ENCODE measurements at regions not wholly inside any gene's neighbourhood (a gene's known extent, or its start where the extent isn't known, plus 50 kb on each side); places are given as distances from the start of the nearest gene placed in this dataset.

- no peak for DNase-seq
Observed at GRCh38 chr5:125713109-125713805, 710.0 kb upstream of the GRAMD2B start.

GRCh38 chr5:125715216-125715615, 708.0 kb upstream of the GRAMD2B start:
- no peak for DNase-seq

- DNase-seq = no peak
Observed at GRCh38 chr5:125717209-125717608, 706.0 kb upstream of the GRAMD2B start.

- DNase-seq = no peak
Observed at GRCh38 chr5:125719681-125720347, 703.4 kb upstream of the GRAMD2B start.

GRCh38 chr5:125720348-125720685, 702.9 kb upstream of the GRAMD2B start:
- no peak for DNase-seq

GRCh38 chr5:125720721-125721120, 702.5 kb upstream of the GRAMD2B start:
- no peak for DNase-seq

- DNase-seq = no peak
Observed at GRCh38 chr5:125722550-125722949, 700.7 kb upstream of the GRAMD2B start.

- DNase-seq = no peak
Observed at GRCh38 chr5:125725691-125726090, 697.5 kb upstream of the GRAMD2B start.

- DNase-seq = no peak
Observed at GRCh38 chr5:125743939-125744338, 679.3 kb upstream of the GRAMD2B start.

GRCh38 chr5:125746917-125747316, 676.3 kb upstream of the GRAMD2B start:
- DNase-seq = no peak

- DNase-seq = no peak
Observed at GRCh38 chr5:125750147-125750860, 672.9 kb upstream of the GRAMD2B start.

GRCh38 chr5:125750861-125751186, 672.4 kb upstream of the GRAMD2B start:
- DNase-seq = no peak

- DNase-seq = no peak
Observed at GRCh38 chr5:125756456-125756855, 666.8 kb upstream of the GRAMD2B start.

- no peak for DNase-seq
Observed at GRCh38 chr5:125766706-125767105, 656.5 kb upstream of the GRAMD2B start.

GRCh38 chr5:125775896-125776295, 647.3 kb upstream of the GRAMD2B start:
- no peak for DNase-seq

- no peak for DNase-seq
Observed at GRCh38 chr5:125776656-125777139, 646.5 kb upstream of the GRAMD2B start.

GRCh38 chr5:125778791-125779190, 644.4 kb upstream of the GRAMD2B start:
- DNase-seq = no peak

- no peak for DNase-seq
Observed at GRCh38 chr5:125785407-125785806, 637.8 kb upstream of the GRAMD2B start.

- DNase-seq = no peak
Observed at GRCh38 chr5:125786021-125786420, 637.2 kb upstream of the GRAMD2B start.

- DNase-seq = no peak
Observed at GRCh38 chr5:125793470-125793869, 629.7 kb upstream of the GRAMD2B start.

GRCh38 chr5:125794922-125795321, 628.3 kb upstream of the GRAMD2B start:
- no peak for DNase-seq

GRCh38 chr5:125798307-125798706, 624.9 kb upstream of the GRAMD2B start:
- DNase-seq = peak in 1 of 5 experiments; percentile 3

GRCh38 chr5:125812651-125813050, 610.6 kb upstream of the GRAMD2B start:
- DNase-seq = no peak

All from T-helper 2 cell (primary cell).